EH (cell line): ENCODE measurements at regions not wholly inside any gene's neighbourhood (a gene's known extent, or its start where the extent isn't known, plus 50 kb on each side); places are given as distances from the start of the nearest gene placed in this dataset.
A peak's percentile ranks its signal among the peaks of the same experiment; 100 is the strongest.

ENCODE experiments used
- DNase-seq: peaks from one replicate; pipeline ENCODE4 v3.0.0-alpha.2; 2015; ENCODE audit warnings: low read depth

DNA sequence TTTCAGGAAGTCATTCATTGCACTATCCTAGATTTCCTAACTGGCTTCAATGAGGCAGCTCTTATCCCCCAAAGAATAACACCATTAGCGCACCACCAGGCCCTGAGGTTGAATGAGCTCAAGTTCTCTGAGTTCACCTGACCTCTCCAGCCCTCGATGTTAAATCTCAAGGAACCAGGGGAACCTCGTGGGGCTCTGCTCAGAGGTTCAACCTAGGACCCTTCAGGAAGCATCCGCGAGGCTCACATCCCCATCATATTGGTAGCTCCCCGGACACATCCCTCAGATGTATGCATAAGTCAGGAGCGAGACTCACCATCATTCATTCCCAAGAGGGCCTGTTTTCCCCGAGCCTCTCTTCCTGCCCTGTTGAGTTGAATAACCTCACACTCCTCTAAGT, 145.6 kb upstream of the KLHL29 start:
- DNase-seq = no peak

DNA sequence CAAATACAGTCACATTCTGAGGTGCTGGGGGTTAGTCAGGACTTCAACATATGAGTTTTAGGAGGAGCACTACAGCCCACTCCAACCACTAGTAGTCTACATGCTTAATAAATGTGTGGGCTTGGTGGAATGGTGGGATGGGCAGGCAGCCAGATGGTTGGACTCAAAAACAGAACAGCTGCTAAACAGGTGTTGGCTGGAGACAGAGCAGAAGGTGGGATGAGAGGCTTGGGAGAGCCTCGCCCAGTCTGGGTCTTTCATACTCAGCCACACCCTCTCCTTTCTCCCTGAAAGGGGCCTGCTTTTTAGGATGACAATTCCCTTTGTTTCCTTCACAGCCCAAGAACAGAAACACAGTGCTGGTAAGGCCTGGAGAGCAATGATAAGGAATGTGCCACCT, 143.9 kb upstream of the KLHL29 start:
- no peak for DNase-seq

DNA sequence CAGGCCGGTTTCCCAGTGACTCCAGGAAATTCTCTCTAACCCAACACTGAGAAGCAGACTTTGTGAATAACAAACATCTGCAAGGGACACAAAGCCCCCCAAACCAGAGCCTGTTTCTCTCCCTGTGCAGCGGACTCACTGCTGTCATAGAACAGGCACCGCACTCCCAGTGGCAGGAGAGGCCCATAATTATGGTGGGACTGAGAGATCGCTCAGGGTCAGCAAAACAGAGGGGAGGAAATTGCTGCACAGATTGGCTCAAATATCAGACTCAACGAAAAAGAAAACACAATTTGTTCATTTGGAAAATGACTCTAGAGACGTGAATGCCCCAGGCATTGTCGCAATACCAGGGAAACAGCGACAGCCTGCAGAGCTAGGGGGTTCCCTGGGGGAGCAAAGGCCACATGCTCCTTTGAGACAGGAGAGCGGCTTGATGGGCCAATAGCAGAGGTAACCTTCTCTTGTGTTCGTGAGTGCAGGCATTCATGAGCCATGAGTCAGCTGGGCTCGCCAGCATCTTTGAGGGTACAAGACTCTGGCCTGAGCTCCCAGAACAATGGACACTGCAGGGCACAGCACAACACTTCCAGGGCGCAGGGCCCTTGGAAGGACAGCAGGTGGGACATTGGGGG, 143.3 kb upstream of the KLHL29 start:
- DNase-seq = peak; percentile 32

GRCh38 chr2:23243073-23243659, 141.8 kb upstream of the KLHL29 start:
- DNase-seq = no peak

GRCh38 chr2:23244617-23245016, 140.4 kb upstream of the KLHL29 start:
- peak; percentile 9 for DNase-seq

DNA sequence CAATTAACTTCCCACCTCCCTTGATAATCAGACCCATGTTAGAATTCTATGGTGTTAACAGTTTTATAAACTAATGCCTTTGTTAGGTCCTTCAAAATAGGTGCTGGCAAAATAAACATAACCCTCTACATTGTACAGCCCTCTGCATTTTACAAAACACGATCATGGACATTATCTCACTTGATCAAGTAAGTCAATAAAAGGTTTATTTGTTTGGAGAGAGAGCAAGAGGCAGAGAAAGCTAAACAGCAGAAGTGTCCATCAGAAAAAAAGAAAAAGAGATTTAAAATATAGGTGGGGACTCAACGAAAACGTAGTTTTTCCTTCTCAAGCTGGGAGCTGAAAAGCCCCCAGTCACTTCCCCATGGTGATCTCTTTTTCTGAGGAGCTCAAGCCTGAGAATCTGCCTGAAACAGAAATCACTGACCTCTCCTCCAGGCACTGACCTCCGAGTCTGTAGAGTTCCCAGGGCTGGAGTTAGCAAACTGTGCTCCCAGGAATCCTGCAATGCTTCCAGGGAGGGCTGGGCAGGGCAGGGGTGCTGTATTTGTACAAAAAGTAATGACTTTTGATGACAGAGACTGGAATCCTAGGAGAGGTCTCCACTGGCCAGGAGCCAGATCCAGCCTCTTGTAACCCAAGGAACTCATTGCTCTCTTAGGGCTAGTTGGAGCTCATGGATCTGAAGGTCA, 137.8 kb upstream of the KLHL29 start:
- DNase-seq = no peak

- no peak for DNase-seq
Measured at GRCh38 chr2:23248667-23249066, 136.3 kb upstream of the KLHL29 start.

DNA sequence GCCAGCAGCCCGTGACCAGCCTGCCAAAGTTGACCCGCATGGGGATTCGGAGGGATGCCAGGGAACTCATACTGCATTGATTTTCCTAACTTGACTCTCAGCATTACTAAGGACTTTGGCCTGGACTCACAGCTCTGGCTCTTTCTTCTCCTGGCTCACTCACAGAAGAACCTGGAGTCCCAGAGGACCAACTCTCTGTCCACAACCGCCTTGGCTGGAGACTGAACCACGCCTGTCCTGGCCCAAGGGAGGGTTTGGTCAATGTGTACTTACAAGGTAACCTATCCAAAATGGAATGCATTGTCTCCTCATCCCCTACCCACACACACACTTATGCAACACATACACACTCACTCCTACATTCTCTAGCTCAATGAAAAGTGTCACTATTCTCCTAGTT, 135.6 kb upstream of the KLHL29 start:
- DNase-seq = no peak

DNA sequence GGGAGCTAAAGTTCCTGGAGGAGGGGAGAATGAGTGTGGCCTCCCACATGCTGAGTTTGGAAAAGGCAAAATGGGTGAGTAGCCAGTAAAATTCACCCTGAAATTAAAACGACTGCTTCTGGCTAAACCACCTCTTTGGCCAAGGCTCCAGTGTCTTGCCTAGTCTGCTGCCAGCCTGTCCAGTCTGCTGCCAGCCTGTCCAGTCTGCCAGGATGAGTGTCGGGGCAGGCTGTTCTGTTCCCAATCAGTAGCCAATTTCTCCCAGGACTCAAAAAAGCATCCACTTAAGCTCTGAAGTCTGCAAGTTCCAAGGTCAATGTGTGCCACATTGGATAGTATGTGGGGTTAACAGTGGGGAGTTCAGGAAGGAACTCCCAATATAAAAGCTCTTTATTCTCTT, 134.6 kb upstream of the KLHL29 start:
- DNase-seq = no peak

DNA sequence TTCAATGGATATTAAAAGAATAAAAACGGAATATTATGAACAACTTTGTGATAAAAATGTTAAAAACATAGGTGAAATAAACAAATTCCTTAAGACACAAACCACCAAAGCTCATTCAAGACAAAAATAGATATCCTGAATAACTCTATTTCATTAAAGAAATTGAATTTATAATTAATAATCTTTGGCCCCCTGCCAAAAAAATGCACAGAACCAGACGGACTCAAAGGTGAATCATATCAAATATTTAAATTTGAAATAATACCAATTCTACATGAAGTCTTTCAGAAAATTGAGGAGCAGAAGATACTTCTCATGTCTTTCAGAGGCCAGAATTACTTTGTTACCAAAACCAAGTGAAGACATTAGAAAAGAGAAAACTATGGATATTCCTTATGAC, 128.3 kb upstream of the KLHL29 start:
- DNase-seq = no peak

GRCh38 chr2:23260621-23261020, 124.4 kb upstream of the KLHL29 start:
- DNase-seq = no peak

DNA sequence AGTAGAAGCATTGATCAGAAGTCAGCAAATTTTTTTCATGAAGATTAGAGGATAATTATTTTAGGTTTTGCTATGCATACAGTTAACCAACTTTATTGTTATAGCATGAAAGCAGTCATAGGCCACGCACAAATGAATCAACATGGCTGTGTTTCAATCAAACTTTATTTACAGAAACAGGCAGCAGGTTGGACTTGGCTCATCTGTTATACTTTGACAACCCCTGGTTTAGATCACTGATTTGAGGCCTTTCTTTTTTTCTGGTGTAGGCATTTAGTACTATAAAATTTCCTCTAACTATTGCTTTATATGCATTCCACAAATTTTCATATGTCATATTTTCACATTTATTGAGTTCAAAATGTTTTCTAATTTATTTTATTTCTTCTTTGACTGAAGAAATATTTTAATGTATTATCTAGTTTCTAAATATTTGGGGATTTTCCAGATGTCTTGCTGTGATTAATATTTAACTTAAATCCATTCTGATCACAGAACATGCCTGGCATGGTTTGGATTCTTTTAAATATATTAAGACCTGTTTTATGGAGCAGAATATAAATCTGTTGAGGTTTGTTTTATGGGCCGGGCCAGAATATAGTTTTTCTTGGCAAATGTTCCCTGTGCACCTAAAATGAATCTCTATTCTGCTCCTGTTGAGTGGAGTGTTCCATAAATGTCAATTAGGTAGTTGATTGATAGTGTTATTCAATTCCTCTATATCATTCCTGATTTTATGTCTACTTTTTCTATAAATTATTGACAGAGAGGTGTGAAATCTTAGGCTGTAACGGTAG, 116.3 kb upstream of the KLHL29 start:
- DNase-seq = peak; percentile 68

DNA sequence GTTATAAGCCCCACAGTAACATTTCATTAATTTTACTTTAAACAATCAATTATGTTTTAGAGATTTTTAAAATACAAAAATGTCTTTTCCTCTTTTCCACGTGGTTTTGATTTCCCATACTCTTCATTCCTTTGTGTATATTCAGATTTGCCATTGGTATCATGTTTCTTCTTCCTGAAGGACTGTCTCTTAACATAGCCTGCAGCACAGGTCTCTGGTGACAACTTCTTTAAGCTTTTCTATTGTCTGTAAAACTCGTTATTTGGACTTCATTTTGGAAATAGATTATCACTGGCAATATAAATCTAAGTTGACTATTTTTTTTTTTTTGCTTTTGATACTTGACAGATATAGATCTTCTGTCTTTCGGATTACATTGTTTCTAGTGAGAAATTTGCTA, 115.2 kb upstream of the KLHL29 start:
- DNase-seq = peak; percentile 51

DNA sequence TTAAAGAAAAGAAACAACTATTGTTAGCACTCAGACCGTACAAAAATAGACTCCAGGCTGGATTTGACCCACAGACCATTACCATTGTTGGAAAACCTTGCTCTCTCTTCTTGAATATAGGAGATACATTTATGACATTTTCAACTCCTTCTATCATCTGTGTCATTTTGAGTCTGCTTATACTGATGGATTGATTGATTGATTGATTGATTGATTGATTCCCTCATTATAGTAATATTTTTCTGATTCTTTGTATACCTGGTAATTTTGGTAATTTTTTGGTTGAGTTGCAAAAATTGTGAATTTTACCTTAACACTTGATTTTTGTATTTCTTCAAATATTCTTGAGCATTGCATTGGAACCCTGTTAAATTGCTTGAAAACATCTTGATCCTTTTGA, 114.2 kb upstream of the KLHL29 start:
- no peak for DNase-seq

DNA sequence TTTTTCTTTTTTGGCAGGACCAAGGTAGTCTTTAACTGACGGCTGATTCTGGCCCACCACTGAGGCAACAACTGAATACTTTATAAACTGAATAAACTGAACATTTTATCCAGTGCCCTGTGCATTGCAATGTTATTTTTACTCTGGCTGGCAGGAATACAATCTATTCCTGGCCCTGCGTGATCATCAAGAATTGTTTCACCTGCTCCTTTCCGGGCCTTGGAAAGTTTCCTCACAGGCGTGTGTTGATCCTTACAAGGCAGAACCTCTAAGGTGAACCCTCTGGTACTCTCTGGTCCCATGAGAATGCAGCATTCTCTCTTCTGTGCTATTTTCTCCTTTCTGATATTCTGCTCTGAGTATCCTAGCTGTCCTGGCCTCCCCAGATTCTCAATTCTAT, 113.7 kb upstream of the KLHL29 start:
- DNase-seq = no peak

GRCh38 chr2:23273786-23274185, 111.2 kb upstream of the KLHL29 start:
- peak; percentile 60 for DNase-seq

GRCh38 chr2:23280401-23280800, 104.6 kb upstream of the KLHL29 start:
- DNase-seq = no peak

DNA sequence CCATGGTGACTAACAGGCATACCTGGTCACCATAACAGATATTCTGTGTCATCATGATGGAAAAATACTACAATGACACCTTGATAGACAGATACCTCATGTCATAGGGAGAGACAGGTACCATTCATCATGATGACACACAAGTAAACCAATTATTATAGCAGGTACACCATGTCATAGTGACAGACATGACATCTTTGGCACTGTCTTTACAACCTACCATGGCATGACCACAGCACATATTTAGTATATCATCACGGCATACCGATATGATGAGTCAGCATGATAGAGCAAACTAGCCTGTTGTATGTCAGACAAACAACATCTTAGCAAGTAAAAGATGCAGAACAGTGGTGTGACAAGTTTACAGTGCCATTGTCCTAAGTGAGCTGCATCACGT, 101.3 kb upstream of the KLHL29 start:
- DNase-seq = peak; percentile 63

- peak; percentile 35 for DNase-seq
Measured at GRCh38 chr2:23285091-23285800, 99.7 kb upstream of the KLHL29 start.

GRCh38 chr2:23286031-23286757, 98.8 kb upstream of the KLHL29 start:
- DNase-seq = no peak
